SHP77 (cell line): ENCODE measurements at regions not wholly inside any gene's neighbourhood (a gene's known extent, or its start where the extent isn't known, plus 50 kb on each side); places are given as distances from the start of the nearest gene placed in this dataset.

Experiments
- DNase-seq, 2 experiments: peaks; one replicate each; lab custom pipeline; 2025; lab: John Stamatoyannopoulos, UW

DNA sequence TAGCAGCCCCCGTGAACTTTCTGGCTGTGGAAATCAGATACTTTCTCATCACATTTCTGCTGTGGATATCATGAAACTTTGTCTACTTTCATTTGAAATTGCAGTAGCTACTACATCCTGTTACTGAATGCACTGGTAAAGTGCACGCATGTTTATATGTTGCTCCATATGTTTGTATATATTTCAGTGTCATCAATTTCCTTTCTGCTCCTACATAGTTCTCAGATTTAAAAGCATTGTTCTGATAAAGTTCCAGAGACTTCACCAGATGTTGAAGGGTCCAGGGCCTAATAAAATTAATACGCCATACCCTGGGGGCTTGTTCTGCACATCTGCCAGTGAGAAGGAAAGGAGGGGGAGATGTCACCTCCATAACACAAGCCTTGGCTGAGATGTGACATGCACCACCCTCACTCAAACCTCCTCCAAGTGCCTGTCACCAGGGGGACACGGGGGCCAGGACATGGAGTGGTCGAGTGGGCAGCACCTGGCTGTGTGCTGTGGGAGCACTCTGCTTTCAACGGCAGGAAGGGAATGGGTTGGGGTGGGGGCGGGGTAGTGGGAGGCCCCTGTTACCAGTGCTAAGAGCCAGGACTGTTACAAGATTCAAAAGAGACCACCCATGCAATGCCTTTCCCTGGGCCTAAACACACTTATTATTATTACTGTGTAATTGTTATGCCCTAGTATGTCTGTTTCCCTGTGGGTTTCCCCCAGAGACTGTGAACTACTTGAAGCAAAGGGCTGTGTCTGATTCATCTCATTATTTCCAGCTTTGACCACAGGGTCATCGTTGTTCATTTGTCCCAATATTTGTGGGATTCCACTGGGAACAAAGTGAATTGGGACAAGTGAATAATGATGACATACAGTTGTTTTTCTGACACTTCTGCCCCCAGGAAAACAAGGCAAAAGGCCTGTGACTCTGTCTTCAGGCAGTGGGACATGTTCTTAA is 193.4 kb downstream of the FOXL1 start:
- DNase-seq, result no peak

- DNase-seq, result no peak
Measured at GRCh38 chr16:86772671-86773353, 194.5 kb downstream of the FOXL1 start.

DNA sequence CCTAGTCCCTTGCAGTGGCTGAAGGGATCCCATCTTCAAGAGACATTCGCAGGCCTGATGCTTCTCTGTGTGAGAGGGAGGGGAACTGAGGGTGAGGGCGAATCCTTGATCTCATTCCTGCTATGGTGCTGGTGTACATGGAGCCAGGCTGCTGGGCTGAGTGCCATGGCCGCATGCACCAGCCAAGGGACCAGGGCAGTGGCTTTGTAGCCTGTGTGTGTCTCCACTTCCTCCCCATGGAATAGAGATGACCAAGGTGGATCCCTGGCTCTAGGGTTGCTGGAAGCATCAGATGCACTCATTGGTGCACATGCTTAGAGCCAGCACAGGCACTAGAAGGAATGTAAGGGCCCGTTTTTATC is 195.0 kb downstream of the FOXL1 start:
- DNase-seq, result no peak

GRCh38 chr16:86774931-86775330 is 196.6 kb downstream of the FOXL1 start:
- no peak for DNase-seq

GRCh38 chr16:86775511-86775921 is 197.2 kb downstream of the FOXL1 start:
- no peak for DNase-seq

DNA sequence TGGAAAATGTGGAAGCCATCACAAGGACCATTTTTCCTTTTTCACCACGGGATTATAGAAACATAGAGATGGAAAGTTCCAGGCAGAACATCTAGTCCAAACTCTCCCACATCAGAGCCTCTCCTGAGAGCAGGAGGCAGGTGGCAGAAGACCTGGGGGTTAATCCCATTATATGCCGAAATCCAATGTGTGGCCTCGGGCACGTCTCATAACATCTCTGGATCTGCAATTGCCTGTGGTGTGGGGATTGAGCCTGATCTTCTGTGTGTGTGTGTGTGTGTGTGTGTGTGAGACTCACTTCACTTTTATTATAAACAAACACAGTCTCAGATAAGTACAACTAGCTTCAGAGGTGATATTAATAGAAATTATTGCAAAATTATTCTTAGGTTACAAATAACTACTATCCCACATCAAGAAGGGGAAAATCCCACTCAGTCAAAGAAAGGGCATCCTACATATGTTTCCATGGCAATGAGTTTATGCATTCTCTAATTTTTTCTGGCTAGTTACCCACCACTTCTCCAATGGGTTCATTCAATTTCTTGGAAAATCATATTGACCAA is 199.1 kb downstream of the FOXL1 start:
- DNase-seq, result no peak

- no peak for DNase-seq
Measured at GRCh38 chr16:86778108-86778745, 199.9 kb downstream of the FOXL1 start.

- no peak for DNase-seq
Measured at GRCh38 chr16:86778978-86779377, 200.6 kb downstream of the FOXL1 start.

GRCh38 chr16:86781046-86781445 is 202.7 kb downstream of the FOXL1 start:
- no peak for DNase-seq

GRCh38 chr16:86783636-86784626 is 205.6 kb downstream of the FOXL1 start:
- no peak for DNase-seq

- no peak for DNase-seq
Measured at GRCh38 chr16:86786338-86786737, 208.0 kb downstream of the FOXL1 start.

GRCh38 chr16:86786994-86787393 is 208.6 kb downstream of the FOXL1 start:
- no peak for DNase-seq

GRCh38 chr16:86787538-86787937 is 209.2 kb downstream of the FOXL1 start:
- DNase-seq, result no peak

DNA sequence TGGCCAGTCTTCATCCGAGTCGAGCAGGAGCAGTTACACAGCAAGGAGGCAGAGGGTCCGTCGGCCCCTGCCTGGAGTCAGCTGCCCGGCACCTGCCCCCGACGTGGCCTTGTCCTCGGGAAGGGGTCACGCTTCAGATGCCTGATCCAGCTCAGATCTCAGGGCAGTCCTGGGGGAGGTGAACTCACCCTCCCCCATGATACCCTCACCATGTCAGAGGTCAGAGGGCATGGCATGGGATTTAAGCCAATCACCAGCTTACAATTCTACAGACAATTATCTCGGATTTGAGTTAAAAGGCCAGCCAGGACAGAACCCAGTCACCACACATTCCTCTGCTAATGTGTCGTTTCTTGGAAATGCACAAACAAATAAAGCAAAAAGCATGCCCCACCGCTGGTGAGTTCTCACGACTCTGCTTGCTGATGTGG is 211.3 kb downstream of the FOXL1 start:
- no peak for DNase-seq

DNA sequence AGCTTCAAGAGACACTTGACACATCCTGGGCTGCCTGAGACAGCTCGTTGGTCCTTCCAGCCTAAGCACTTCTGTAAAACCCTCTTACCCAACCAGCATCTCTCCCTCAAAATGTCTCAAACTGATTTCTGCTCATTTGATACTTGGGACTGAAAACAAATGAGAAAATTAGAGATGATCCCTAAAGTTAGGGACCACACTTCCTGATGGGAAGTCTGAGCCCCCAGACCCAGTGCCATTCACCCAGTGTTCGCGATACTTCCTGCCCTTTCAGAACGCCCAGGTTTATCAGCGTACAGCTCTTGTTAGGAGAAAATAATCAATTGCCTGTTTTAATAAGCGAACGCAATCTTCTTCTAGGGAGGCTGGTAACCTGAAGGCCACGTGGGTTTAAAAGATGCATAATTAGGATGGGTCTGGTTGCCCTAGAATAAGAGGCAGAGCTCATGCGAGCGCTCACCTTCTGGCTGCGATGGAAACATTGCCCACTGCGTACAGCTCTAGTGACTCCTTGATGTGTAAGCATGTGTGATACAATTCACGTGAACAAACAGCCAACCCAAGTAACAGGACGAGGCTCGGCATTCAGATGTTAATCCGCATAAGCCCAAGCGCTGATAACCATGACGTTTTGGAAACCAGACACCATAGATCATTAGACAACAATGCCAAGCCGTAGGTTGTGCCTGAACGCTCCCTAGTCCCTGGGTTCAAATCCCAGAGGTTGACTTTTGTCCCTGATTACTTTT is 213.1 kb downstream of the FOXL1 start:
- no peak for DNase-seq

- no peak for DNase-seq
Measured at GRCh38 chr16:86794216-86794864, 216.0 kb downstream of the FOXL1 start.

- no peak for DNase-seq
Measured at GRCh38 chr16:86797700-86798099, 219.4 kb downstream of the FOXL1 start.

- DNase-seq, result no peak
Measured at GRCh38 chr16:86798247-86799041, 220.1 kb downstream of the FOXL1 start.

DNA sequence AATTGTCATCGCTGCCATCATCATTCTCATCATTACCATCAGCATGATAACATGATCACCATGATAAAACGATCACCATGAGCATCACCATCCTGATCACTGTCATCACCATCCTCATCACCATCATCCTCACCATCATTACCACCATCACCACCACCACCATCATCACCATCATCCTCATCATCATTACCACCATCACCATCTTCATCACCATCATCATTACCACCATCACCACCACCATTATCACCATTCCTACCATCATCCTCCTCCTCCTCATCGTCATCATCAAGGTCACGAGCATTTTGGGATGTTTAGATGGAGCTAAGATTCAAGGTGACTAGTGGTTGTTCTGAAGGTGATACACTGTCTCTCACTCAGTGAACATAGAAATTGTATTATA is 221.0 kb downstream of the FOXL1 start:
- no peak for DNase-seq
